Gastroesophageal sphincter (tissue), 4 donors: ENCODE measurements at regions not wholly inside any gene's neighbourhood (a gene's known extent, or its start where the extent isn't known, plus 50 kb on each side); places are given as distances from the start of the nearest gene placed in this dataset.

Source experiments
- ATAC-seq: fragments of 150-250 bp; one replicate; pipeline ENCODE4 v1.9.1; 2016; ENCODE audit warnings: mild to moderate bottlenecking, moderate library complexity
- H3K27ac ChIP-seq, 4 donors: fragments of 200-600 bp; sonication (generic) in 3 of 4; 1 replicate in 3 of 4; 2 replicates in 1 of 4; pipeline ENCODE4 v1.5.1; 2016 to 2019
- H3K27me3 ChIP-seq: fragments of 200-600 bp; sonication (generic); one replicate; pipeline ENCODE4 v1.5.1; 2019
- H3K36me3 ChIP-seq, 2 donors: fragments of 200-600 bp; sonication (generic); one replicate each; pipeline ENCODE4 v1.5.1; 2019; ENCODE audit warnings: control low read depth in 1 of 2
- H3K4me1 ChIP-seq, 3 donors: fragments of 200-600 bp; sonication (generic); 1 replicate in 2 of 3; 2 replicates in 1 of 3; pipeline ENCODE4 v1.5.1; 2016 to 2019; ENCODE audit warnings: control low read depth in 2 of 3
- H3K4me3 ChIP-seq, 2 donors: fragments of 200-600 bp; sonication (generic); one replicate each; pipeline ENCODE4 v1.5.1; 2019; ENCODE audit warnings: mild to moderate bottlenecking in 1 of 2, moderate library complexity in 1 of 2
- H3K9me3 ChIP-seq, 3 donors: fragments of 200-600 bp; sonication (generic); one replicate each; pipeline ENCODE4 v1.5.1; 2017 to 2019; ENCODE audit warnings: control low read depth in 2 of 3
- EP300 ChIP-seq: sonication (generic); formaldehyde crosslinking; IDR thresholded peaks from one replicate; pipeline ENCODE4 v1.6.1; 2017; ENCODE audit warnings: antibody characterized with exemption, mild to moderate bottlenecking
- POLR2A ChIP-seq, 2 donors: fragments of 450-650 bp; IDR thresholded peaks; one replicate each; pipeline ENCODE4 v1.6.1; 2017; ENCODE audit warnings: antibody characterized with exemption in 2 of 2, mild to moderate bottlenecking in 2 of 2, moderate library complexity in 1 of 2
- POLR2AphosphoS5 ChIP-seq: sonication (generic); formaldehyde crosslinking; IDR thresholded peaks from one replicate; pipeline ENCODE4 v1.6.1; 2017; ENCODE audit warnings: antibody characterized with exemption
- WGBS, 2 donors: methylation state at CpG; one replicate each; pipeline ENCODE4 v1.1.5; 2018; ENCODE audit warnings: low coverage in 1 of 2; 5-methylcytosine and 5-hydroxymethylcytosine counted together
- TF ChIP-seq, protein P1 (sequence below), 4 experiments: fragments of 200-600 bp in 2 of 4; fragments of 450-650 bp in 2 of 4; sonication (generic) in 1 of 4; IDR thresholded peaks; one replicate each; pipeline ENCODE4 v1.5.1; 2017 to 2019; ENCODE audit warnings: antibody characterized with exemption in 4 of 4, mild to moderate bottlenecking in 2 of 4, moderate library complexity in 2 of 4

DNA sequence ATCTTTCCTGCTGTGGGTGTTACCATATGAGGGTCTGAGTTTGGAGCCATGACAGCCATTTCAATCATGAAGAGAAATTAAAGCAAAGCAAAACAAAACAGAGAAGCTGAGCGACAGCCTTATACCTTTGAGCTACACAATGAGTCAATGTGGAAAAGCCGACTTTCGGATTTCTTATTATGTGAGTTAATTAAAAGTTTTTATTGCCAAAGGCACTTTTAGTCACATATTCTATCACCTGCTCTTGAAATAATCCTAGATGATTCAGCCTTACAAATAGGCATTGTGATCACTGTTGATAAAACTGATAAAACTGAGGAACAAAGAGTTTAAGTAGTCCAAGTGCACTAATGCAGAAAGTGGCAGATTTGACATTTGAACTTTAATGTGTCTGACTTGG, 381.9 kb upstream of the TENM4 start:
- Histone ChIP-seq H3K4me1 (no peaks in the 10 kb centered on the region), H3K9me3 (peaks cover 0 to 4% (median 0%) of the 10 kb centered on the region in 3 donors), H3K4me3 (no peak overlapping the region), H3K27me3 (no peaks in the 10 kb centered on the region), H3K27ac (no peak overlapping the region), H3K36me3 (no peaks in the 10 kb centered on the region)
- ATAC-seq, result no peak
- WGBS, 2 donors, result 89 to 93% methylated on average over 3 of the region's 3 CpGs
- TF ChIP-seq EP300, result no peak
- no peak for TF ChIP-seq POLR2AphosphoS5

DNA sequence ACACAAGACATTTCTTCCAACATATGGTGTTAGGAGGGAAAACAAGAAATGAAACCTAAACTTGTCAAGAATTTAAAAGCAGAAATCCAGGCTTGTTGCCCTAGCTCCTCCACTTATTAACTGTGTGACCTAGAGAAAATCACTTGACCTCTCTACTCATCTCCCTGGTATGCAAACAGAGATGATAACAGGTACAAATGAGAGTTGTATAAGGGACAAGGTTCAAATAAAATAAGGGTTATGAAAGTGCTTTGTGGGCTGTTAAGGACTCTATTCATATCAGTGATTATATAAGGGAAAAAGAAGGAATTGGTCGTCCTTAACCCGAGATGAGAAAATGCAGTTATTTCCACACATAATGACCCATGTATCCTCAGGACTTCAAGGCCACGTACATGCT, 372.7 kb upstream of the TENM4 start:
- Histone ChIP-seq H3K4me1 (no peaks in the 10 kb centered on the region), H3K9me3 (peaks cover 0 to 12% (median 0%) of the 10 kb centered on the region in 3 donors), H3K27me3 (no peaks in the 10 kb centered on the region), H3K4me3 (no peak overlapping the region), H3K36me3 (no peaks in the 10 kb centered on the region), H3K27ac (no peak overlapping the region)
- TF ChIP-seq, protein P1, sequence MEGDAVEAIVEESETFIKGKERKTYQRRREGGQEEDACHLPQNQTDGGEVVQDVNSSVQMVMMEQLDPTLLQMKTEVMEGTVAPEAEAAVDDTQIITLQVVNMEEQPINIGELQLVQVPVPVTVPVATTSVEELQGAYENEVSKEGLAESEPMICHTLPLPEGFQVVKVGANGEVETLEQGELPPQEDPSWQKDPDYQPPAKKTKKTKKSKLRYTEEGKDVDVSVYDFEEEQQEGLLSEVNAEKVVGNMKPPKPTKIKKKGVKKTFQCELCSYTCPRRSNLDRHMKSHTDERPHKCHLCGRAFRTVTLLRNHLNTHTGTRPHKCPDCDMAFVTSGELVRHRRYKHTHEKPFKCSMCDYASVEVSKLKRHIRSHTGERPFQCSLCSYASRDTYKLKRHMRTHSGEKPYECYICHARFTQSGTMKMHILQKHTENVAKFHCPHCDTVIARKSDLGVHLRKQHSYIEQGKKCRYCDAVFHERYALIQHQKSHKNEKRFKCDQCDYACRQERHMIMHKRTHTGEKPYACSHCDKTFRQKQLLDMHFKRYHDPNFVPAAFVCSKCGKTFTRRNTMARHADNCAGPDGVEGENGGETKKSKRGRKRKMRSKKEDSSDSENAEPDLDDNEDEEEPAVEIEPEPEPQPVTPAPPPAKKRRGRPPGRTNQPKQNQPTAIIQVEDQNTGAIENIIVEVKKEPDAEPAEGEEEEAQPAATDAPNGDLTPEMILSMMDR (IDR thresholded peaks at IDR 0.05), result no peak
- TF ChIP-seq POLR2A (IDR thresholded peaks at IDR 0.05), result no peak
- no peak for TF ChIP-seq POLR2AphosphoS5
- no peak for TF ChIP-seq EP300
- WGBS, 2 donors, result 51 to 54% methylated on average over 3 of the region's 3 CpGs
- no peak for ATAC-seq

- no peaks in the 10 kb centered on the region for H3K27me3 ChIP-seq
- TF ChIP-seq EP300 (no peak), POLR2AphosphoS5 (no peak), POLR2A (IDR thresholded peaks at IDR 0.05) (no peak)
- TF ChIP-seq, protein P1 (IDR thresholded peaks at IDR 0.05), result no peak
- no peak overlapping the region for H3K4me3 ChIP-seq
- no peaks in the 10 kb centered on the region for H3K4me1 ChIP-seq
- 11 to 12% methylated on average over 2 of the region's 2 CpGs for WGBS, 2 donors
- no peaks in the 10 kb centered on the region for H3K36me3 ChIP-seq
- no peak for ATAC-seq
- no peaks in the 10 kb centered on the region for H3K9me3 ChIP-seq
- no peak overlapping the region for H3K27ac ChIP-seq
These were observed 368.7 kb upstream of the TENM4 start for GRCh38 chr11:79809487-79809886.

GRCh38 chr11:79807506-79807905, 366.7 kb upstream of the TENM4 start:
- Histone ChIP-seq H3K27me3 (no peaks in the 10 kb centered on the region), H3K4me3 (no peak overlapping the region), H3K9me3 (no peaks in the 10 kb centered on the region), H3K36me3 (no peaks in the 10 kb centered on the region), H3K27ac (no peak overlapping the region), H3K4me1 (no peaks in the 10 kb centered on the region)
- TF ChIP-seq, protein P1 (IDR thresholded peaks at IDR 0.05), result no peak
- TF ChIP-seq POLR2A (IDR thresholded peaks at IDR 0.05), result no peak
- no peak for TF ChIP-seq POLR2AphosphoS5
- no peak for TF ChIP-seq EP300
- no peak for ATAC-seq
- 9 to 32% methylated on average over 2 of the region's 2 CpGs for WGBS, 2 donors

- no peaks in the 10 kb centered on the region for H3K9me3 ChIP-seq
- no peak overlapping the region for H3K27ac ChIP-seq
- TF ChIP-seq POLR2AphosphoS5 (no peak), POLR2A (IDR thresholded peaks at IDR 0.05) (no peak), EP300 (no peak)
- TF ChIP-seq, protein P1 (IDR thresholded peaks at IDR 0.05), result no peak
- no peak overlapping the region for H3K4me3 ChIP-seq
- H3K27me3 ChIP-seq, result peaks cover 7% of the 10 kb centered on the region
- no peak for ATAC-seq
- 56 to 100% methylated on average over 1 of the region's 1 CpG for WGBS, 2 donors
- H3K36me3 ChIP-seq, result no peaks in the 10 kb centered on the region
- H3K4me1 ChIP-seq, result no peaks in the 10 kb centered on the region
These were observed 355.9 kb upstream of the TENM4 start for GRCh38 chr11:79796704-79797103.
